ENCODE measurements at regions not wholly inside any gene's neighbourhood (a gene's known extent, or its start where the extent isn't known, plus 50 kb on each side); places are given as distances from the start of the nearest gene placed in this dataset.

DNA sequence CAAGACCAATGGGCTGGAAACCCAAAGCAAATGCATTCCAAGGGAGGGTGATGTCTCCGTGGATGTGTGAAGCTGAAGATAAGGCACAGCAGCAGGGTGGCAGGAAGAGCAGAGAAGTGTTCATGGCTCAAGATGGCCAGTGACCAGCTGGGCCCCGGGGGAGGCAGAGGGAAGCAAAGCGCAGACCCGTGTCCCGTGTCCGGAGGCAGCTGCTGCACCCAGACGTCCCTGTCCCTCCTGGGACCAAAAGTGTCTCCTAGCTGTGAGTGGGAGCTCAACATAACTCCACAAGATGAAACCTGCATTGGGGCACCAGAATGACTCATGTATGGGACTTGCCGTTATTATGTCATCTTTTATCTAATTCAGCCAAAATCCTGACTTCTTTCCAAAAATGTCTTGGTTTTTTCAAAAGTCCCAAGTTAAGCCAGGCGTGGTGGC is 118.2 kb downstream of the RIPK4 start (continued):
- TF ChIP-seq GTF2F1 (IDR thresholded peaks at IDR 0.05; ENCODE audit: borderline replicate concordance, low read depth, low read length), result no peak

All from H1 (cell line).